GM18873 (cell line): ENCODE measurements at regions not wholly inside any gene's neighbourhood (a gene's known extent, or its start where the extent isn't known, plus 50 kb on each side); places are given as distances from the start of the nearest gene placed in this dataset.

Source experiments
- ATAC-seq: cut with Tn5 transposase; IDR thresholded peaks from one replicate; pipeline ENCODE4 v1.9.1; 2021; ENCODE audit warnings: mild to moderate bottlenecking, moderate library complexity, moderate number of reproducible peaks; ENCODE audit not compliant: unreplicated experiment, low FRiP score

- ATAC-seq, result no peak
These were observed 78.3 kb upstream of the AOAH start for GRCh38 chr7:36802459-36803135.

- ATAC-seq, result no peak
These were observed 72.7 kb upstream of the AOAH start for GRCh38 chr7:36796850-36797536.

DNA sequence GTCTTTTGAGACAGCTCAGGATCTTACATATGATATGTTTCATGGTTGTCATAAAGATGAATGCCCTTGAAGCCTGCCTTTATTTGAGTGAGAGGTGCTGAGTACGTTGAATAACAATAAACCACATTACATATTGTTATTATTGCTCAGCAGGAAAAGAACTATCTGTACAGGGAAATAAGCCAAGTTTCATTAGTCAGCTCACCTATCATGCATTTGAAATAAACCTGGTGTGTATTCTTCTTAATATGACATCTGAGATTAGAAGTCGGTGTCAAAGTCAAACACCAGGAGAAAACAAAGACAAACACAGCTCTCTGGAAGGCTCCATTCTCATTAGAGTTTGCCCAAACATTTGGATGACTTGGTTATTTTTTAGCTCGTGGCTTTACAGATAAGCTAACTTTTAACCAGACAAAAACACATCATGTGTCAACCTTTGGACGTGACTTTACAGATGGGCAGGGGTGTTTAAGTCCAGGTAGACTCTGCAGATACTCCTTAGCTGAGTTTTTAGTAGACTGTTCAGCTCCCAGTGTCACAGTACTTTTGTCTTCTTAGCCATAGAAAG is 71.2 kb upstream of the AOAH start:
- ATAC-seq, result no peak

- no peak for ATAC-seq
These were observed 70.4 kb upstream of the AOAH start for GRCh38 chr7:36794689-36795088.

- peak; percentile 53 for ATAC-seq
These were observed 68.1 kb upstream of the AOAH start for GRCh38 chr7:36792421-36792820.

DNA sequence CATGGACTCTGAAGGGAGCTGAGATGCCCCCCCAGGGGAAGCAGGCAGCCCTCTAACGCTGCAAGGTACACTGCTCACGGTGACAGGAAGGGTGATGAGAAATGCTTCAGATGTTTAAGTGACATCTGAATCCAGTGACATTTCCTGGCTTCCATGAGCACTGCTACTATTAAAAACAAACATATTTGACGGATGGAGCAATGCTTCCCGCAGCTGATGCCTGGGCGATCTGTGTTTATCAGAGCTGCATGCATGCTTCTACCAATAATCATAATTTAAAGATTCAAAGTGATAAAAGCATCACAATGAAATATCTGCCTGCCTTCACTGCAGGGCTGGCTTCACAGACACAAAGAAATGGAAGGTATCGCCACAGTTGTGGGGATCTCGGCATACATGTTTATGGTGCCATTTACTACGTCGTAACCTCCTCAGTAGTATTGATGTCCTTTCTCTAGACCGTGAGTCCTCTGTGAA is 66.1 kb upstream of the AOAH start:
- ATAC-seq, result no peak

DNA sequence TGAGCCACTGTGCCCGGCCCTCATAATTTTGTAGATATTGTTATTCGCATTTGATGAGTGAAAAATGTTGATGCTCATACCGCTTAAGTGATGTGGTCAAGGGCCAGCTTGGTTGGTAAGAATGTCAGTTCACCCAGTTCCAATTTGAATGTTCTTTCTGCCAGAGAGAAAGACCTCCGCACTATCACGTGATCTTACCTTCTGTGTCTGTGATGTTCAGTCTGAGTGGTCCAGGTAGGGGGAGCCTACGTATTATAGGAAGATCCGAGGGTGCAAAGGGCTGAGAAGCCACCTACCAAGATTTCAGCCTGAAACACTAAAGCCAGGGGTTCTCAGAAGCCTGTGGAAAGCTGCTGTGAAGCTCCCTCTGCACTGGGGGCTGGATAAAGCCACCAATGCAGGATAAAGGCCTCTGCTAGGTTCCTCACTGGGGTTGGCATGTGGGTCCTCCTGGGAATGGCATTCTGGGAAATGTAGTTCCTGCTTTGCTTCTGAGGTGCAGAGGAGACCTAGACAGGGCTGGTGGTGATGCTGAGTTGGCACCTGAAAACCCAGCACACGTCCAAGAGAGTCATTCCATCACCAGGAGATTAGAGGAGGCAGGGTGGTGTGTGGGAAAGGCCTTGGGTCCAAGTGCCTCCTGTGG is 64.7 kb upstream of the AOAH start:
- ATAC-seq, result no peak

GRCh38 chr7:36787933-36788378 is 63.7 kb upstream of the AOAH start:
- ATAC-seq, result no peak

DNA sequence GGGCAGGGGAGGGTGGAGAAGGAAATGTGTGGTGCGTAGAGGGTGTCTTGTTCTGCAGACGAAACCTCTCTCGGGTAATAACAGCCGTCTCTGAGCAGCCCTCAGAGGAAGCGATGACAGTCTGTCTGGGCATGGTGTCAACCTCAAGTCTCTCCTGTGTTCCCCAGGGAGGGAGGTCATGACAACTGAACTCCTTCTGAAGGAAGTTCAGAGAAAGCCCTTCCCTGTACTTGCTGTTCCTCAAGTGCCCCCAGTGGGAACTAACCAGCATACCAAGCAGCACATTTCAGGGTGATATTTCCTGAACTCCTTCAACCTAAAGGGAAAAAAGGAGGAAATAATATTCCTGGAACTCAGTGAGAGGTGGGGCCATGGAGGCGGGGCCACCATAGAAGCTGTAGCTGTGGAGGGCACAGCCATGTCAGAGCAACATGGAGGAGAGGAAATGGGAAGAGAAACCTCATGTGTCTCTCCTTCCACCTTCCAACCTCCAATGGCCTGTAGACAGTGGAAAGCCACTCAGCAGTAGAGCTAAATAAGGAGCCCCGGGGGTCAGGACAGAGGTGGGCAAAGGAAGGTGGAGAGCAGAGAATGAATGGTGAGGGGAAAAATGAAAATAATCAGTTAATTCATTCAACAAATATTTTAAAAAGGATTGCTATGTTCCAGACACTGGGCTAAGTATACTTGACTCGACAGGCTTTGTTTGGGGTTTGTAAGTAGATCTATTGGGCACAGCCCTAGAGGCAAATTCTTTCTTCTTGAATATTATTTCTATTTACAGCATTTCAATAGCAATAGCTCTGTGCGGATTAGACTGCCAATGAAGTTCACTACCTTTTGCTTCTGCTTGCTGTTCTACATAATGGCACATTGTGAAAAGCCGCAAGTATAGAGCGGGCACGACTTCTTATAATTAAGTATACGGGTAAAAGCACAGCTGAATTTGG is 61.0 kb upstream of the AOAH start:
- peak; percentile 90 for ATAC-seq

- ATAC-seq, result no peak
These were observed 56.9 kb upstream of the AOAH start for GRCh38 chr7:36781011-36781738.

GRCh38 chr7:36777855-36778254 is 53.6 kb upstream of the AOAH start:
- no peak for ATAC-seq

- ATAC-seq, result no peak
These were observed 52.8 kb upstream of the AOAH start for GRCh38 chr7:36777062-36777461.

DNA sequence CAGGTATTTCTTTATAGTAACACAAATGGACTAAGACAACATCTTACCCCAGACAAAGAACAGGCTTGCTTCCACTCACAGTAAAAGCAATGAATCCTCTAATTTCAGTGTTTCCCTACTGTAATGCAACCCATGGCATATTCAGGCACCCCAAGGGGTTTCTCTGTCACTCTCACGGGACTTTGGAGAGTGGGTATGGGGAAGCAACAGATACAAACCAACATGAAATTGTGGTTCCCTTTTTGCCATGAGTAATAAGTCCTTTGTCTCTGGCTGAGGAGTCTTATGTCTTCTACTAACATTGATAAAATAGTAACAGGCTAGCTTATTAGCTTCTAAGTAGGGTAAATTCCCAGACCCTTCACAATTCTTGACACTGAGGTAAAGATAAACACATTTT is 51.4 kb upstream of the AOAH start:
- ATAC-seq, result no peak

- no peak for ATAC-seq
These were observed 50.8 kb upstream of the AOAH start for GRCh38 chr7:36775061-36775620.
